Lower leg skin (tissue), 4 donors: ENCODE measurements at regions not wholly inside any gene's neighbourhood (a gene's known extent, or its start where the extent isn't known, plus 50 kb on each side); places are given as distances from the start of the nearest gene placed in this dataset.
"Not testable (repeated sequence)": the region's sequence is repeated elsewhere in the genome, so short reads cannot be mapped to it uniquely, and the experiment has no call there.

Experiments used
- DNase-seq, 2 donors: peaks; one replicate each; pipeline ENCODE4 v3.0.0-alpha.2; 2019; ENCODE audit warnings: low spot score in 2 of 2
- H3K4me3 ChIP-seq: fragments of 200-600 bp; sonication (generic); 2 replicates; pipeline ENCODE4 v1.5.1; 2017; ENCODE audit warnings: mild to moderate bottlenecking, low read depth; ENCODE audit not compliant: poor library complexity, severe bottlenecking
- POLR2A ChIP-seq, 2 donors: fragments of 450-650 bp; IDR thresholded peaks; one replicate each; pipeline ENCODE4 v1.6.1; 2016 to 2017; ENCODE audit warnings: antibody characterized with exemption in 2 of 2, mild to moderate bottlenecking in 1 of 2, moderate library complexity in 1 of 2
- WGBS, 2 donors: methylation state at CpG; one replicate each; pipeline ENCODE4 v1.1.5; 2018; 5-methylcytosine and 5-hydroxymethylcytosine counted together
- intact Hi-C: fragments of 100-400 bp; cut with DNase I; formaldehyde crosslinking; loops from one replicate; pipeline ENCODE4 v1.15.0; 2023; ENCODE audit warnings: low total_unique reads
- TF ChIP-seq, protein P1 (sequence below), 3 donors: fragments of 450-650 bp; IDR thresholded peaks; one replicate each; pipeline ENCODE4 v1.5.1; 2016; ENCODE audit warnings: antibody characterized with exemption in 3 of 3, mild to moderate bottlenecking in 3 of 3, moderate library complexity in 2 of 3

- WGBS, 2 donors = 94 to 97% methylated on average over 10 of the region's 10 CpGs
- no peak for DNase-seq
- TF ChIP-seq, protein P1, sequence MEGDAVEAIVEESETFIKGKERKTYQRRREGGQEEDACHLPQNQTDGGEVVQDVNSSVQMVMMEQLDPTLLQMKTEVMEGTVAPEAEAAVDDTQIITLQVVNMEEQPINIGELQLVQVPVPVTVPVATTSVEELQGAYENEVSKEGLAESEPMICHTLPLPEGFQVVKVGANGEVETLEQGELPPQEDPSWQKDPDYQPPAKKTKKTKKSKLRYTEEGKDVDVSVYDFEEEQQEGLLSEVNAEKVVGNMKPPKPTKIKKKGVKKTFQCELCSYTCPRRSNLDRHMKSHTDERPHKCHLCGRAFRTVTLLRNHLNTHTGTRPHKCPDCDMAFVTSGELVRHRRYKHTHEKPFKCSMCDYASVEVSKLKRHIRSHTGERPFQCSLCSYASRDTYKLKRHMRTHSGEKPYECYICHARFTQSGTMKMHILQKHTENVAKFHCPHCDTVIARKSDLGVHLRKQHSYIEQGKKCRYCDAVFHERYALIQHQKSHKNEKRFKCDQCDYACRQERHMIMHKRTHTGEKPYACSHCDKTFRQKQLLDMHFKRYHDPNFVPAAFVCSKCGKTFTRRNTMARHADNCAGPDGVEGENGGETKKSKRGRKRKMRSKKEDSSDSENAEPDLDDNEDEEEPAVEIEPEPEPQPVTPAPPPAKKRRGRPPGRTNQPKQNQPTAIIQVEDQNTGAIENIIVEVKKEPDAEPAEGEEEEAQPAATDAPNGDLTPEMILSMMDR (IDR thresholded peaks at IDR 0.05) = no peak
- no peak for TF ChIP-seq POLR2A (IDR thresholded peaks at IDR 0.05)
- intact Hi-C loops = no loop called here
- H3K4me3 ChIP-seq = no peak overlapping the region
These were observed 106.3 kb upstream of the ZNF267 start for GRCh38 chr16:31767267-31767666.

DNA sequence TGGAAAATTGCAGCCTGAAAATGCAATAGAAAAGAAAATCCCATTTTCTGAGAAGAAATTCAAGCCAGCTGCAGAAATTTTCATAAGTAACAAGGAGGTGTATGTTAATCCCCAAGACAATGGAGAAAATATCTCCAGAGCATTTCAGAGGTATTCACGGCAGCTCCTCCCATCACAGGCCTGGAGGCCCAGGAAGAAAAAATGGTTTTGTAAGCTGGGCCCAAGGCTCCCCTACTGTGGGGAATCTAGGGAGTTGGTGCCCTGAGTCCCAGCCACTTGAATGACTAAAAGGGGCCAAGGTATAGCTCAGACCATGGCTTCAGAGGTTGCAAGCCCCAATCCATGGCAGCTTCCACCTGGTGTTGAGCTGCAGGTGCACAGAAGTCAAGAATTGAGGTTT is 93.3 kb upstream of the ZNF267 start:
- no peak for DNase-seq
- TF ChIP-seq, protein P1 (IDR thresholded peaks at IDR 0.05) = no peak
- no peak for TF ChIP-seq POLR2A (IDR thresholded peaks at IDR 0.05)
- H3K4me3 ChIP-seq = no peak overlapping the region
- intact Hi-C loops = no loop called here
- 92 to 100% methylated on average over 1 of the region's 1 CpG for WGBS, 2 donors

GRCh38 chr16:31785126-31785525 is 88.5 kb upstream of the ZNF267 start:
- DNase-seq = no peak
- TF ChIP-seq POLR2A (IDR thresholded peaks at IDR 0.05) = no peak
- intact Hi-C loops = no loop called here
- WGBS, 2 donors = 56 to 73% methylated on average over 2 of the region's 2 CpGs
- H3K4me3 ChIP-seq = no peak overlapping the region

DNA sequence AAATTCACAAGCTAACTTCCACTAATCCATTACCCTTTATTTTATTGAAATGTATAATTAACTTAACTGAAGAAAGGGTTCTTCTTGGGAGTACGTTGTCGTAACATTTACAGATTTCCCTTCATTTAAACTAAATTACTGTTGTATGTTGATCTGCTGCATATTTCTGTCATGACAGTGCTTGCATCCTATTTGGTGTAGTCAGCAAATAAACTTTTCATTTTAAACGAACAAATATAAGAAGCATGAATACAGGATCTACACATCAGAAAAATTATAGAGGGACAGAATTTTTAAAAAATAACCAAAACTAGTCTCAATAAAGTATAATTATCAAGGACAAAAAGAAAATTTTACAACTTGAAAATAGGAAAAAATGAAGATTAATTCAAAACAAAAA is 66.5 kb upstream of the ZNF267 start:
- no peak overlapping the region for H3K4me3 ChIP-seq
- TF ChIP-seq POLR2A (IDR thresholded peaks at IDR 0.05) = no peak
- TF ChIP-seq, protein P1 (IDR thresholded peaks at IDR 0.05) = no peak
- WGBS, 2 donors = 84 to 95% methylated on average over 3 of the region's 3 CpGs
- intact Hi-C loops = no loop called here
- no peak for DNase-seq

DNA sequence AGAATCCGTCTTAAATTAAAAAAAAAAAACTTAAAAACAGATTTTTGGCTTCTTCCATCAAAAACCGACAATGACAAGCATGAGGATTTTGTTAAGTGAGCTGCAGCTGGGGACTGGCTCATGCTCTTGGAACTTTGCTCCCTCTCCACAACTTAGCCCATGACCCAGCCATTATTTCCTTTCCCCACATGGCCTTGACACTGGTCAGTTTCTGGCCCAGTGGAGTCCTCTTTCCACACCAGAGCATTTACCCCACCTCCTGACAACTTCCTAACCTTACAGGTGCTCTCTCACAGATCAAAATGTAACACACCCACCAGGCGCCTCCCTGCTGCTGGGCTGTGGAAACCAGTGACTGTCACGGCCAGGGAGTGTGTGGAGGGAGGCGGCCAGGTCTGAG is 62.7 kb upstream of the ZNF267 start:
- DNase-seq = no peak
- no peak overlapping the region for H3K4me3 ChIP-seq
- 51 to 59% methylated on average over 5 of the region's 5 CpGs for WGBS, 2 donors
- intact Hi-C loops = no loop called here
- TF ChIP-seq, protein P1 (IDR thresholded peaks at IDR 0.05) = no peak
- no peak for TF ChIP-seq POLR2A (IDR thresholded peaks at IDR 0.05)

GRCh38 chr16:31816141-31816540 is 57.5 kb upstream of the ZNF267 start:
- H3K4me3 ChIP-seq, DNase-seq, intact Hi-C loops: not testable (repeated sequence)
- 33% methylated on average over 1 of the region's 6 CpGs; no CpG with 5 or more reads in 1 of the 2 donors for WGBS, 2 donors

DNA sequence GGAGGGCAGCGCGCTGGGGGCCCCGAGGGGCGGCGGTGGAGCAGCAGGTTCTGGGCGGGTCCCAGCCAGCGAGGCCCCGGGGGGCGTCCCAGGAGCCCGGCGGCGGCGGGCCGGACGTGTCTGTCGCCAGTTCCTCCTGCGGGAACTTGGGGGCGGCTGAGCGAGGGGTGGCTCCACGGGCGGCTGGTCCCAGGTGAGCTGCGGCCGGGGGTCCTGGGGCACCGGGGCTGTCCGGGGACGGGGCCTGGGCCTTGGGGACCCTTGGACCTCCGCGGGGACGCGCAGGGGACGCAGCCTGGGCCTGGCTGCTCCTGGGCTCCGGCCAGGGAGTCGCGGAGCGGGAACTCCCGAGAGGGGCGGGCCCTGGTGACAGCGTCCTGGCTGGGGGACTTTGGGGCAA is 54.2 kb upstream of the ZNF267 start:
- H3K4me3 ChIP-seq = no peak overlapping the region
- intact Hi-C loops = no loop called here
- DNase-seq = no peak
- TF ChIP-seq POLR2A (IDR thresholded peaks at IDR 0.05) = no peak
- TF ChIP-seq, protein P1 (IDR thresholded peaks at IDR 0.05) = no peak
- 20 to 31% methylated on average over 3 to 34 of the region's 38 CpGs for WGBS, 2 donors
